SJSA1 (cell line): ENCODE measurements at regions not wholly inside any gene's neighbourhood (a gene's known extent, or its start where the extent isn't known, plus 50 kb on each side); places are given as distances from the start of the nearest gene placed in this dataset.

ENCODE experiments used
- DNase-seq, 2 experiments: peaks; one replicate each; pipeline ENCODE4 v3.0.0-alpha.2; 2015 to 2020; ENCODE audit warnings: low spot score in 2 of 2, low read depth in 1 of 2
- H3K27ac ChIP-seq: fragments of 250-450 bp; sonication (Bioruptor Pico); 2 replicates; pipeline ENCODE4 v1.5.1; 2020; ENCODE audit warnings: mild to moderate bottlenecking, moderate library complexity
- H3K27me3 ChIP-seq: fragments of 250-450 bp; sonication (Bioruptor Pico); replicated peaks from 2 replicates; pipeline ENCODE4 v1.5.1; 2020; ENCODE audit warnings: mild to moderate bottlenecking, moderate library complexity
- H3K36me3 ChIP-seq: fragments of 250-450 bp; sonication (Bioruptor Pico); 2 replicates; pipeline ENCODE4 v1.5.1; 2020; ENCODE audit warnings: mild to moderate bottlenecking
- H3K4me1 ChIP-seq: fragments of 250-450 bp; sonication (Bioruptor Pico); replicated peaks from 2 replicates; pipeline ENCODE4 v1.6.1; 2021; ENCODE audit warnings: mild to moderate bottlenecking
- H3K4me3 ChIP-seq: fragments of 250-450 bp; sonication (Bioruptor Pico); 2 replicates; pipeline ENCODE4 v1.5.1; 2020; ENCODE audit warnings: mild to moderate bottlenecking
- H3K9me3 ChIP-seq: fragments of 250-450 bp; sonication (Bioruptor Pico); replicated peaks from 2 replicates; pipeline ENCODE4 v1.5.1; 2020; ENCODE audit warnings: mild to moderate bottlenecking

GRCh38 chr10:131655101-131655849 lies 245.5 kb upstream of the PPP2R2D start:
- H3K9me3 ChIP-seq, result peaks cover 24% of the 10 kb centered on the region

GRCh38 chr10:131656009-131656408 lies 244.8 kb upstream of the PPP2R2D start:
- Histone ChIP-seq H3K4me3 (no peak overlapping the region), H3K36me3 (no peaks in the 10 kb centered on the region), H3K9me3 (peaks cover 24% of the 10 kb centered on the region), H3K27ac (no peak overlapping the region), H3K4me1 (no peaks in the 10 kb centered on the region), H3K27me3 (no peaks in the 10 kb centered on the region)
- DNase-seq, result no peak

More at GRCh38 chr10:131655101-131655849, 245.5 kb upstream of the PPP2R2D start:
- H3K36me3 ChIP-seq, result no peaks in the 10 kb centered on the region
- no peaks in the 10 kb centered on the region for H3K4me1 ChIP-seq
- H3K4me3 ChIP-seq, result no peak overlapping the region
- peak in 1 of 2 experiments; percentile 37 for DNase-seq
- no peaks in the 10 kb centered on the region for H3K27me3 ChIP-seq
- no peak overlapping the region for H3K27ac ChIP-seq

- no peaks in the 10 kb centered on the region for H3K27me3 ChIP-seq
- H3K36me3 ChIP-seq, result no peaks in the 10 kb centered on the region
- no peaks in the 10 kb centered on the region for H3K4me1 ChIP-seq
- H3K27ac ChIP-seq, result no peak overlapping the region
- peaks cover 24% of the 10 kb centered on the region for H3K9me3 ChIP-seq
- DNase-seq, result peak in 1 of 2 experiments; percentile 28
- no peak overlapping the region for H3K4me3 ChIP-seq
Observed at GRCh38 chr10:131656431-131656841, 244.4 kb upstream of the PPP2R2D start.

GRCh38 chr10:131657318-131657984 lies 243.4 kb upstream of the PPP2R2D start:
- Histone ChIP-seq H3K27me3 (no peaks in the 10 kb centered on the region), H3K9me3 (peaks cover 24% of the 10 kb centered on the region), H3K4me1 (no peaks in the 10 kb centered on the region), H3K36me3 (no peaks in the 10 kb centered on the region), H3K4me3 (no peak overlapping the region), H3K27ac (no peak overlapping the region)
- DNase-seq, result peak in 1 of 2 experiments; percentile 31

GRCh38 chr10:131657985-131658330 lies 242.8 kb upstream of the PPP2R2D start:
- Histone ChIP-seq H3K27me3 (no peaks in the 10 kb centered on the region), H3K36me3 (no peaks in the 10 kb centered on the region), H3K4me3 (no peak overlapping the region), H3K9me3 (peaks cover 24% of the 10 kb centered on the region), H3K4me1 (no peaks in the 10 kb centered on the region), H3K27ac (no peak overlapping the region)
- DNase-seq, result peak in 1 of 2 experiments; percentile 26

GRCh38 chr10:131658476-131659110 lies 242.2 kb upstream of the PPP2R2D start:
- Histone ChIP-seq H3K27me3 (no peaks in the 10 kb centered on the region), H3K4me3 (no peak overlapping the region), H3K4me1 (no peaks in the 10 kb centered on the region), H3K27ac (no peak overlapping the region), H3K9me3 (peaks cover 27% of the 10 kb centered on the region), H3K36me3 (no peaks in the 10 kb centered on the region)
- DNase-seq, result peak in 1 of 2 experiments; percentile 26

GRCh38 chr10:131660427-131660826 lies 240.4 kb upstream of the PPP2R2D start:
- Histone ChIP-seq H3K27ac (no peak overlapping the region), H3K4me3 (no peak overlapping the region), H3K9me3 (0 out of 2 replicates have a peak, but pooled peaks cover 14% of the 10 kb centered on the region), H3K4me1 (no peaks in the 10 kb centered on the region), H3K36me3 (no peaks in the 10 kb centered on the region), H3K27me3 (no peaks in the 10 kb centered on the region)
- no peak for DNase-seq

GRCh38 chr10:131662851-131663250 lies 238.0 kb upstream of the PPP2R2D start:
- no peaks in the 10 kb centered on the region for H3K4me1 ChIP-seq
- no peak for DNase-seq
- H3K4me3 ChIP-seq, result no peak overlapping the region
- 0 out of 2 replicates have a peak, but pooled peaks cover 9% of the 10 kb centered on the region for H3K9me3 ChIP-seq
- H3K27me3 ChIP-seq, result no peaks in the 10 kb centered on the region
- H3K36me3 ChIP-seq, result no peaks in the 10 kb centered on the region
- no peak overlapping the region for H3K27ac ChIP-seq

- no peak for DNase-seq
- no peak overlapping the region for H3K4me3 ChIP-seq
- H3K27me3 ChIP-seq, result no peaks in the 10 kb centered on the region
- no peak overlapping the region for H3K27ac ChIP-seq
- H3K4me1 ChIP-seq, result no peaks in the 10 kb centered on the region
- no peaks in the 10 kb centered on the region for H3K36me3 ChIP-seq
- 0 out of 2 replicates have a peak, but pooled peaks cover 8% of the 10 kb centered on the region for H3K9me3 ChIP-seq
Observed at GRCh38 chr10:131663351-131663750, 237.5 kb upstream of the PPP2R2D start.

- no peak for DNase-seq
- Histone ChIP-seq H3K27me3 (no peaks in the 10 kb centered on the region), H3K9me3 (0 out of 2 replicates have a peak, but pooled peaks cover 6% of the 10 kb centered on the region), H3K4me3 (no peak overlapping the region), H3K4me1 (no peaks in the 10 kb centered on the region), H3K27ac (no peak overlapping the region), H3K36me3 (no peaks in the 10 kb centered on the region)
Observed at GRCh38 chr10:131666091-131666490, 234.7 kb upstream of the PPP2R2D start.

GRCh38 chr10:131667047-131667446 lies 233.8 kb upstream of the PPP2R2D start:
- no peaks in the 10 kb centered on the region for H3K27me3 ChIP-seq
- H3K4me3 ChIP-seq, result no peak overlapping the region
- H3K27ac ChIP-seq, result no peak overlapping the region
- H3K9me3 ChIP-seq, result peaks cover 6% of the 10 kb centered on the region; the same call in 1 of the 2 replicates
- no peak for DNase-seq
- H3K36me3 ChIP-seq, result no peaks in the 10 kb centered on the region
- H3K4me1 ChIP-seq, result no peaks in the 10 kb centered on the region

- DNase-seq, result no peak
- Histone ChIP-seq H3K9me3 (peaks cover 6% of the 10 kb centered on the region), H3K27ac (no peak overlapping the region), H3K27me3 (no peaks in the 10 kb centered on the region), H3K36me3 (no peaks in the 10 kb centered on the region), H3K4me1 (no peaks in the 10 kb centered on the region), H3K4me3 (no peak overlapping the region)
Observed at GRCh38 chr10:131667561-131667960, 233.2 kb upstream of the PPP2R2D start.

- H3K9me3 ChIP-seq, result peaks cover 6% of the 10 kb centered on the region
- no peaks in the 10 kb centered on the region for H3K4me1 ChIP-seq
- no peak overlapping the region for H3K4me3 ChIP-seq
- no peaks in the 10 kb centered on the region for H3K36me3 ChIP-seq
- H3K27ac ChIP-seq, result no peak overlapping the region
- DNase-seq, result no peak
- no peaks in the 10 kb centered on the region for H3K27me3 ChIP-seq
Observed at GRCh38 chr10:131668903-131669302, 231.9 kb upstream of the PPP2R2D start.

GRCh38 chr10:131669838-131670237 lies 231.0 kb upstream of the PPP2R2D start:
- Histone ChIP-seq H3K4me1 (no peaks in the 10 kb centered on the region), H3K36me3 (no peaks in the 10 kb centered on the region), H3K4me3 (no peak overlapping the region), H3K27me3 (no peaks in the 10 kb centered on the region), H3K27ac (no peak overlapping the region), H3K9me3 (peaks cover 6% of the 10 kb centered on the region)
- no peak for DNase-seq
